Stimulated activated CD4-positive, alpha-beta T cell treated with anti-CD3 and anti-CD28 coated beads, TNF-alpha, amount 100 ng/mL, for 24 hours (primary cell): ENCODE measurements at regions not wholly inside any gene's neighbourhood (a gene's known extent, or its start where the extent isn't known, plus 50 kb on each side); places are given as distances from the start of the nearest gene placed in this dataset.

Experiments
- DNase-seq, 3 experiments: peaks; one replicate each; pipeline ENCODE4 v3.0.0-alpha.2; 2020; ENCODE audit warnings: low read depth in 3 of 3

DNA sequence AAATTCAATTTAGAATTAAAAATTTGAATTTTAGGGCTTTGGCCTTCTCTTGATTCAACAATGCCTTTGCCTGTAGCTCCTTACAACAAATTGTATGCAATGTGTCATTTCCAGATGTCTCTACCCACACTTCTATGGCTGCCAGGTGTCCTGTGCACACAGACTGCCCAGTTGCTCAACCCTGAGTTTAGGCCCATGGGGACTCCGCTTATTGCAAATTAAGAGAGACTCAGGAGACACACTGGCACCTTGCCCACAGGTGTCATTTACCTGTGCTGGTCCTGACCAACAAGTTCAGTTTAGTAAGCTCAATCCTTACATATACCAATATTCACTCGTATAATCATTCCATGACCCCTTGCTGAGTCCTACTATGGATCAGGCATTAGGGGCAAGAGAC is 236.1 kb downstream of the OMA1 start:
- no peak for DNase-seq

DNA sequence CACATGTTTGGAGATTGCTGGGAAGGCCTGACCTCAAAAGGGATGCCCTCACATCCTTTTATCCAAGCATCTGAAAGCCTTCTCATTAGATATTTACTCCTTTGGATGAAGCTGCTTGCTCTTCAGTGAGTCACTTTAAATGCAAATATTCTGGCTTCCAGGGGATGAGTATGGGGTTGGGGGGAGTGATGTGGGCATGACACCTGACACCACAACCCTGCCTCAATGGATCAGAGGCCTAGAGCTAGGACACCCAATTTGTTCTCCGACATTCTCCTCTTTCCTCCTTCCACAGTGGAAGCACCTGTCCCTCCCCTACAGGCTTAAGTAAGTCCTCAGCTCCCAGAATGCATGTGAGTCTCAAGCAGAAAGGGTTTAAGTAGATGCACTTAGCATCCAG is 238.3 kb downstream of the OMA1 start:
- DNase-seq = no peak

DNA sequence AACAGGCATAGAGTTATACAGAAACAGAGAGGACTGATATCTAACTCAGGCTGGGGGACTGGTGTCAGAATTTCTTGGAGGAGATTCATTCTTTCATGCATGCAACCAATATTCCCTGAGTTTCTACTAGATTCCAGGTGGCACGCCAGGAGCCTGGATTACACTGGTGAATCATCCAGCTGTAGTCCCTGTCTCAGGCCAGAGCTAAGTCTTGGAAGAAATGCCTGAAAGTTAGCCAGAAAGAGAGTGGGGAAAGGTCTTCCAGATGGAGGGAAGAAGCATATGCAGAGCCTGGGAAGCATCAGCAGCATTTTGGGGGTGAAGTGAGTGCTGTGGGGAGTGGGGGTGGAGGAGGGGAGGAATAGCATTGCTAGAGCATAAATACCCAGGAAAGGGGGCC is 239.1 kb downstream of the OMA1 start:
- no peak for DNase-seq

DNA sequence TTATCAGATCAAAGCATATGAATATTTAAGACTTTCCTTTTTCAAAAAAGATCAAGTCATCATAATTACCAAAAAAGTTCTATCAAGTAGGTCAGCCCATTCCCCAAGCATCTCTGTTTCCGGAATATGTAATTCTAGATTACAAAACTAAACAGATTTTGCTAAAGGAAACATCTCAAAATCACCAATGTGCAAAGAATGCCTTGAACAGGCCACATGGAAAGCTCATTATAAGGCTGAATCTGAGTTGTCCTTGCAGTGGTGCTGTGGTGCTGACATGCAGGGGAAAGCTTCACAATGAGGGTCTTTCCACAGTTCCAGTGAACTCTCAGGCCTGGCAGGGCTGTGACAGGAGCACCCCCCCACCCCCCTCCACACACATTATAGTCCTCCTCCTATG is 240.9 kb downstream of the OMA1 start:
- no peak for DNase-seq

DNA sequence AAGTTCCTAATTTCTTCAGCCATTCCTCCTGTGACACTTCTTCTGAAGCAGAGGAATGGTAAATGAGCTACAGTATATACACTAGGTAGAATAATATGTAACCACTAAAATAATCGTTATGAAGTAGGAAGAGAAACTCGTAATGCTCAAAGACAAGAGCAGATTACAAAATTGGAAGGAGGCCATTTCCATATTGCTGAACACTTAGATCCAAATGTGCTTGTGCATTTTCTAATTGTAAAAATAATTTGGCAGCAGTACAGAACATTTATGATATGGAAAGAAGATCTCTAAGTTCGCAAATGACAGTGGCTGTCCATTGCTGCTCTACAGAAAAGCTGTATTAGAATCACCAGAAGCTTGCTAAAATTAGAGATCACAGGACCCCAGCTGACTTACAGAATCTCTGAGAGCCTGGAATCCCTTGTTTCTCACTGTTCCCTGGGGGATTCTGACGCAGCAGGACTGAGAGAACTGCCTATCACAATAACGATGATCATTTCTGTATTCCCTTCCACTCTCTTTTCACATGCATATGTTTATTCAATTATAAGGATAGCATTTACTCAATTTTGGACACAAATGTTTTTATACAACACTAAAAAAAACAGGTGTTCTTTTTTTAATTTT is 242.1 kb downstream of the OMA1 start:
- no peak for DNase-seq

DNA sequence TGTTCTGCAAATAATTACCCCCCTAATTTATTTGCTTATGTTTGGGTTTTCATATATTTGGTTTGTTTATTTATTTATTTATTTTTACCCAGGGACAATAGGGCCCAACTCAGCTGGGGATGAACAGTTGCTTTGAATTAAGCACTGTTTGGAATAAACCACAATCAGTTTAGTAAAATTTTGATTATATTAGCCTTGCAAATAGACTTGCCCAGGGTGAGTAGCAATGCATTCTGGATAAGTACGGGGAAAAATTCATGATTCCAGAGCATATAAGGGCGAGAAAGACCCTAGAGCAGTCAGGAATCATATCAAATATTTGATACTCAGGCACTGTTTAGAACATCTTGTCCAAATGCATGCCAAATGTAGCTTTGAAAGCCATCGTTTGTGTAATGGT is 242.7 kb downstream of the OMA1 start:
- no peak for DNase-seq

DNA sequence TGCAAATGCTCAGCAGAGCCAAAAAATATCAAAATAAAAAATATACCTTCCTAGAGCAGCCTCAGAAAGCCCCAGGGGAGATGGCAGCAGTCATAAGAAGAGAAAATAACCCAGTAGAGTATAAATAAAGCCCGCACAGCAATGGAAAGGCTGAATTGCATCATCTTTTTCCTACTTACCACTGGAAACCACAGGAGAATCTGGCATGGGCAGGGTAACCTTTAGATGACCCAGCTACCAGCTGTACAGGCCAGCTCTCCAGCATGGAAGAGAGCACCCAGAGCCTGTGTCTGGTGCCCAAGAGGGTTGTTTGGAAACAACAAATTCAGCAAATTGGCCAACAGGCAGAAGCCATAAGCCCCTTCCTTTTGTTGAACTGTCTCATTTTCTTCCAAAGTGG is 253.1 kb downstream of the OMA1 start:
- no peak for DNase-seq

DNA sequence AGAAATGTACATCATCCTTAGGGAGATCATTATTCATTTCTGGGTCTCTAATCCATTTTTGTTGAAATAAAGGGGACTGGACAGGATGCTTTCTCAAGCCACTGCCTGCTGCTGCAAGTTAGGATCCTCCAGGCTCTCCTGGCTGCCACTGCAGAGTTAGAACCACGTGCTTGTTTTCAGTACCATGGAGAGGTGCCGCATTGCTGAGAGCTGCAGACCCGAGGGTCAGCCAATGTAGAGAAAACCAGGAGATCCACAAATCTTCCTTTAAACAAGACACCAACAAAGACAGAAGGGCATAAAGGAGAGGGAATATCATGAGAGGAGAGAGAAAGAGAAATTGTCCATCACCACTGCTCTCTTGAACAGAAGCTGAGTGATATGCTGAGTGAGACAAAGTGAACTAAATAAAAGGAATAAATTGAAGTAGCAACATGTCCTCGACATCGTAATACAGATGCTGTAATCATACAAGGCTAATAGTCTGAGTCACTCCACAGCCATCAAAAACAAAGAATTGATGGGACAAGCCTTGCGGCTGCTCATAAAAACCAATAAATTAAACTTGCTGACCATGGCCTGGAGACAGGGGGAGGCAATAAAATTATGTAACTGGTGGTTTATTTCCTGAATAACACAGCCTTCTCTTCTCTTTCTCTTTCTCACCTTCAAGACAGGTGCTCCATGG is 255.7 kb downstream of the OMA1 start:
- no peak for DNase-seq

DNA sequence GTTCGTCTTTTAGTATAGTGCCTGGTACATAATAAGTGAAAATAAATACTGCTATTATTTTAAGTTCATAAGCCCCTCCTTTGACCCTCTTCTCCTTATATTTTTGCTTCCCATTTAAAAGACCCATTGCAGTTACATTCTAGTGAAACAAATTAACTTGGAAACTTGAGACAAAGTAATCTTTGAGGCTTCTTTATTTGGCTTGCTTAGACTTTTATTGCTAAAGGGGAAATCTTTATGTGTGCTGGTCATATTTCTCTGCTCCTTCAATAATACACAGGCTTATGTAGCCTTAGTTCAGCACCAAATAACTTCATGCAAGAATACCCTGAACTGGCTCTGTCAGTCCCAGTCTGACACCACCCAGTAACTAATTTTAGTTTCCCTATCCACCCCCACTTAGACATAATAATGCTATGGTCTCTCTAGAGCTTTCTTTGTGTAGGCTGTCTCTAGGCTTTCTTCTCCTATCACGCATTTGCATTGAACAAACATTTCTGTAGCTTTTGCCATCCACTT is 257.8 kb downstream of the OMA1 start:
- DNase-seq = no peak

DNA sequence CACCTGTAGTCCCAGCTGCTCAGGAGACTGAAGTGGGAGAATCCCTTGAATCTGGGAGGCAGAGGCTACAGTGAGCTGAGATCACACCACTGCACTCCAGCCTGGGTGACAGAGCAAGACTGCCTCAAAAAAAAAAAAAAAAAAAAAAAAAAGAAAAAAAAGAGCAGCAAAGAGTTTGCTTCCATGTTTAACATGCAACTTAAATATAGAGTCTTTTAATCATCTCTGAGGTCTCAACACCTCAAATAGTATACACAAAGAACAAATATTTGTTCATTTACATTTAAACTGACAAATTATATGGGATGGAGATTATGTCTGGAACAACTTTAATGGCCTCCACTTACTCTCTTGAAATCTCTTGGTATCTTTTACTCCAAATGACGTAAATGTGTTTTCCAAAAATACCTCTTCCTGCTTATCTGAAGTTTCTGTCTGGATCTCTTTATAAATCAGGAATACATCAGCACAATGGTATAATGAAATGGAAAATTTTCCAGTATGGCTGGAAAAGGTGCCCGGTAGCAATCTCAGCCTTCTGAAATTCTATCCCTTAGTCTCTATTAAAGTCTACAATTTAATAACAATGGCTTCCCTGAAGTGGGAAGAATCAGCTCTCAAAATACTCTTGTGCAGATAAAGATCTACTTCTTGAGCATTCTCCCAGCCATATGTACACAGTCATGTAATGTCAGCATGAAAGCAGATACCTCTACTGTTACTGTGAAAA is 258.5 kb downstream of the OMA1 start:
- no peak for DNase-seq

DNA sequence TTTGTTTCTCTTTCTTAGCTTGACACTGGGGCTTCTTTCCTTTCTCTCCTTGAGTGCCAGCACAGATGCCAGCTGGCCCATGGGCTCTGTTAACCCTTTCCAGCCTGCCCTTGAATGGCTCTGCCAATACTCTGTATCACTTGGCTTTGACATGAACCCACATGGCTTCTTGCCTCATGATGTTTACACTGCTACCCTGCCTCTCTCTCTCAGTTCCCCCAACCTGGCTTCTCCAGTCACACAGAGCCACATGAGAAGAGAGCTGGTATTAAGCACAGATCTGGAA is 262.4 kb downstream of the OMA1 start:
- no peak for DNase-seq

DNA sequence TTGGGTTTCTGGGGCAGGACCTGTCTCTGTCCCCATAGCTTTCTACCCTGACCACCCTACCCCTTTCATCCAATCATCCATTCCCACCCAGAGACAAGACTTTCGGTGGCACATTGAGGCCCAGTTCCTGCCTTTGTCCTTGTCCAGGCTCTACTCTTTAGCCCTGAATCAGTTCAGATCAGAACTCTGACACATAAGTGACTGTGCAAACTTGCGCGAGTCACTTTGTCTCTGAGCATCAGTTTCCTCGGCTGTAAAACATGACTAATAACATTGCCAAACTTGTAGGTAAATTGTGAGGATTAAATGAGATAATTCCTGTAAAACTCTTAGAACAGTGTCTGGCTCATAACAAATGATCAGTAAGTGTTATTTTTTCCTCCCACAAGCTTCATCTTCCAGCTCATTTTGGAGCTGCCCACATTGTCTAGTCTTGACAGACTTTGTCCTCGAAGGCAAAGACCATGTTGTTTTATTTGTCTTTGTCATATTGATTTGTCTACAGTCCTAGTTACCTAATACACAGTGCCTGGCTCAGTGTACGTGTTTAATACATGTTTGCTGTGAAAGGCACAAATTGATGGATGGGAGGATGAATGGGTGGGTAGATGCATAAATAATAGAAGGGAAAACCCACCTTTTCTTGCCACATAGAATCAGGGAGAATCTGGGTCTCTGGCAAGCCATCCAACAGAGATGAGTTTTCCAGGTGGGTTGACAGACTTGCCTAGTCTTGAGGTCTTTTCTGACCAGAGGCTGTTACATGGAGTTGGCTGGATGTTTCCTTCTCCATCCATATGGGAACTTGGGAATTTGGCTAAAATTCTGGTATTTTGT is 262.9 kb downstream of the OMA1 start:
- DNase-seq = no peak

DNA sequence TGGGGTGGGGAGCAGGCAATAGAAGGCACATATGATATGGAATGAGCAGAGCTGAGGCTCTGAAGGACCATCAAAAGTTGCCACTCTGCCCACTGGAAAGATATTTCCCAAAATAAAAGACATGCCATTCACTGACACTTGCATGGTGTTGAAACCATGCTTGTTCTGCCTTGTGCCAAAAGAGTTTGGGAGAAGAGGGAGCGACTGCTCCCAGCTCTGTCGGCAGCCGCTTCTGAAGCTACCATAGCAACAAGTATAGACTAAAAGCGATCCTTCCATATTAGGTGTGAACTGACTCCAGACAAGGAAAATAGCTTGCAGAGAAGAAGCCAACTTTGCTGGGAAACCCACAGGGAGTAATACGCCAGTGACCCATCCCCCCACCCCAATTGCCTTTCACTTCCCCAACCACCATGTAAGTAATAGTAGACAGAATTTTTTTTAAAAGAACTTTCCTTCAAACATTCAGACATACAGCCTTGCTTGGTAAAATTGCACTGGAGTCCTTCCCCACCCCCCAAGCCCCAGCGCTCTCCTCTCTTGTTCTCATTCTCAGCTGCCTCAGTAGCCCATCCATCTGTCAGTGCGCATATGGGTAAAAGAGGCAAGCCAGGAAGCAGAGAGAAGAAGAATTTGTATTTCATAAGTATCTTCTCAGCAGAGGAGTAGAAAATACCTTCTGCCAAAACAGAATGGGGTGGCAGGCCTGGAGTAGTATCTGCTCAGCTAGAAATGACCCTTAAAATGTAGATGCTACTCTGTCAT is 263.7 kb downstream of the OMA1 start:
- no peak for DNase-seq

DNA sequence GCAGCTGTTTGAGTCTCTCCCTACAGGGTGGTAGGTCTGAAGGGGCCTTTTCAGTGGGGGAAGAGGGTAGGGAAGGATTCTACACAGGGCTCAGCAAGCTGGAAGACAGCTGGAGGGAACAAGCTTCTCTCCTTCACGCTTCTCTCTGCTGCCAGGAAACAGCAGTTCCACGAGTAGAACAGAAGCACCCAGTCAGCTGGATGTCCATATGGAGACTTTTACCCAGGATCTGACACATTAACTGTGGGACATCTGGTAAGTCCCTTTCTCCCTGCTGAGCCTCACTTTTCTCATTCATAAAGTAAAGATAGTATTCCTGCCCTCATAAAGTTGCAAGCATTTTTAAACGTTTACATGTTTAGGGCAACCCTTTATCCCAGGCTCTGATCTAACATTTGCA is 280.3 kb downstream of the OMA1 start:
- no peak for DNase-seq

DNA sequence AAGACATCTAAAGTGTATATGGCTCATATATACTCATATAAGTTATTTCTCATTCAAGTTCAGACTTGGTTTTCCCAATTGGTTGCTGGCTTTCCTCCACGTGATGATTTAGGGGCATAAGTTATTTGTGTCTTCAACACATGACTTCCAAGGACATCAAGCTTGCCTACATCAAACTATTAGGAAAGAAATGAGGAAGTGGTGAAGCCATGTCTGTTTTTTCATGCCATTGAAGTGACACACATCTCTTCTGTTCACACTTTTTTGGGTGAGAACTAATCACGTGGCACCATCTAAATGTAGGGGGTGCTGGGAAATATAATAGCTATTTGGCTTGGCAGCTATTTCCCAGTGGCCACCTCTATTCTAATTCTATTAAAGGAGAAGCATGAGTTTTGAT is 282.1 kb downstream of the OMA1 start:
- no peak for DNase-seq

DNA sequence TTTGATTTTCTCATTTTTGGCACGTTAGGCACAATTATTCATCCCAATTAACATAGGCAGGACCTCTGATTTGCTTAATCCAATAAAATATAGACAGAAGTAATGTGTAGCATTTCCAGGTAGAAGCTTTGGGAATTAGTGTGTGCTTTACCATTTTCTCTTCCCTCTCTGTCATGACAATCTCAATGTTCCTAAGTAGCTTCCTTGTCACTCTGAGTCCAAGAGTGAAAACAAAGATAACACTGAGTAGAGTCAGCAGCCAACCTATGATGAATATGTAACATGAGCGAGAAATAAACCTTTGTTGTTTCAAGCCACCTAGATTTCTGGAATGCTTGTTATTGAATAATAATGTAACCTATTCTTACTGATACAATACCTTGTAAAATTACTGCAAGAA is 283.8 kb downstream of the OMA1 start:
- no peak for DNase-seq

DNA sequence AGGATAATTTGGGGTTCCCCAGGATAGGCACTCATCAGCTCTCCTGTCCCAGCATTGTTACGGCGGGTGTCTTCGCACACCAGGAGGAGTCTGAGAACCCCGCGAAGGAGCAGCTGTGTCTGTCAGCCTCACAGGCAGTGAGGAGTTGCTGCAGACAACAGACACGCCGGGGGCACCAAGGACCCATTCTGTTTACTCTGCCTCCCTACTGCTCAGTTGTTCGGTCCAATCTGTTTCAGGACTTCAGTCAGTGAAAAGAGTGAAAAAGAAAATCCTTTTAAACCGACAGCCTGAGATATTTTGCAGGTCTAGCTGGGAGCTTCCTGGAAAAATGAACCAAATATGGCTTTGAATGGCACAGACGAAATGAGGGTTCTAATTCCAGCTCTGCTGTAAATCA is 288.4 kb downstream of the OMA1 start:
- no peak for DNase-seq

DNA sequence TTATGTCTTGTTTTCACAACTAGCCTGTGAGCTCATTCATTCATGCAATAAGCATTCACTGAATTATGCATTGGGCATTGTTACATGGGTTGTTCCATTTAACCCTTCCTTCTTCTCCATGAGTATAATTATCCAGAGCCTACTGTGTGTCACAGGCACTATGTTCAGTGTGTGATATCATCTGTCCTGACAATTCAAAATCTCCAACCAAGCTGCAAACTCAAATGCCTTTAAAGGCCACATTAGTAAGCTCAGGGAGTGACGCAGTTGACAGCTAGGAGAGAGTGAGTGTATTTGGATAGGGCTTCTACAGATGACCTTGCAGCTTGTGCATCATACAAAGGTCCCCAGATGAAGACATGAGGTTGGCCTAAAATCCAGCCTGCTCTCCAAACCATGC is 289.5 kb downstream of the OMA1 start:
- no peak for DNase-seq

DNA sequence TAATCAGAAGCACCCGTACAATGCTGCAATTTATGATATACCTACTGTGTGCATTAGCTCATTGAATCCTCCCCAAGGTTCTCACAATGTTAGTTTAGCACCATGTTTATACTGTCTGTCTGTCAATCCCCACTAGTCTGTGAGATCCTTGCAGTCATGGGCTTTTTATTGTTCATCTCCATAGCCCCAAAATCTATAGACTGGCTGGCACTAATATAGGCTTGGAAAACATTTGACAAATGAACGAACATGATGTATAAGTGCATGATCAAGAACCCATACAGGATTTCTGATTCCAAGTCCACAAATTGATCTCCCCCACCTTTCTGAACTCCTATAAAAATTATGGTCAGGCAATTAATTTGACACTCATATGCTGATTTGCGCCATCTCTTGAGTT is 290.0 kb downstream of the OMA1 start:
- DNase-seq = no peak

DNA sequence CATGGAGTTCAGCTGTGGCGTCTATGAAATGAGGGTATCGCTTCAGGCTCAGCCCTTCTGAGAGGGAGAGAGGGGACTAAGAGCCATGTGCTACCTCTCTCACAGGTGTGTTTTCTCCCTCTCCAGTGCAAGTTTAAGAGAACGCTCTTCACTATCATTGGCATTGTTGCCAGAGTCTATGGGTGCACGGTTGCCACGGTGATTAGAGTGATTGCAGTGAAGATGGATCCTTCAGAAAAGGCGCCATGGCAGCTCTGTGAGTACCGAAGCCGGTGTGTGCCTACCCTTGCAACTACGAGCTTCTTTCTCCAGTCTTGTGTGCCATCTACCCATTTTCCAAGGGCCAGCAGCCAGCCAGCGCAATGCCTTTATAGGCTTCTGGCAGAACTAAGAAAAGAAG is 290.5 kb downstream of the OMA1 start:
- DNase-seq = no peak

DNA sequence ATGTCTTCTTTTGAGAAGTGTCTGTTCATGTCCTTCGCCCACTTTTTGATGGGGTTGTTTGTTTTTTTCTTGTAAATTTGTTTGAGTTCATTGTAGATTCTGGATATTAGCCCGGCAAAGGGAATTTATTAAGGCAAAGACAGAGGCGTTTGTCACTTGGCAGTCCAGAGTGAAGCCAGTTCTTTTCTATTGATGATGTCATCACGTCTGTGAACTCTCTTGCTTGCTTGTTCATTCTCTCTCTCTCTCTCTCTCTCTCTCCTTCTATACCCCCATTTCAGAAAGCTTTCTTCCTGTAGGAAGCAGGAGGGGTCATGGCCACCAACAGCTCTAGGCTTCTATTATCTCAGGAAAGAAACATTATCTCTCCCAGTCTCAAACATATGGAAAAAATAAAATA is 291.3 kb downstream of the OMA1 start:
- no peak for DNase-seq
